Pancreas (tissue), 10 donors: ENCODE measurements at regions not wholly inside any gene's neighbourhood (a gene's known extent, or its start where the extent isn't known, plus 50 kb on each side); places are given as distances from the start of the nearest gene placed in this dataset.

Experiments
- ATAC-seq, 4 donors: fragments of 200-7000 bp; cut with Tn5 transposase; one replicate each; pipeline versions ENCODE4 v1.8.0 to v1.9.1; 2020; ENCODE audit warnings: mild to moderate bottlenecking in 4 of 4, moderate library complexity in 4 of 4
- DNase-seq, 6 donors: peaks; one replicate each; pipeline ENCODE4 v3.0.0-alpha.2; 2020
- FAIRE-seq: peaks from 2 replicates; lab custom pipeline; 2012; peaks lifted over from hg19 to GRCh38; lab: Jason Lieb, UNC
- H3K27ac ChIP-seq, 4 donors: fragments of 200-600 bp; sonication (generic); 1 replicate in 3 of 4; 2 replicates in 1 of 4; pipeline versions ENCODE4 v1.5.0 to v1.8.0; 2020
- H3K27me3 ChIP-seq, 4 donors: fragments of 200-600 bp; one replicate each; pipeline ENCODE4 v1.8.0; 2021
- H3K36me3 ChIP-seq, 3 donors: fragments of 200-600 bp; sonication (generic) in 1 of 3; one replicate each; pipeline versions ENCODE4 v1.5.0 to v1.8.0; 2020 to 2021
- H3K4me1 ChIP-seq, 3 donors: fragments of 200-600 bp; one replicate each; pipeline ENCODE4 v1.8.0; 2021
- H3K4me3 ChIP-seq, 4 donors: fragments of 200-600 bp; sonication (generic) in 2 of 4; one replicate each; pipeline versions ENCODE4 v1.5.0 to v1.8.0; 2020 to 2021
- H3K9me3 ChIP-seq, 4 donors: fragments of 200-600 bp; one replicate each; pipeline ENCODE4 v1.8.0; 2021
- CTCF ChIP-seq, 4 donors: fragments of 200-600 bp; sonication (generic) in 3 of 4; IDR thresholded peaks; one replicate each; pipeline versions ENCODE4 v1.5.0 to v1.8.0; 2021; ENCODE audit warnings: antibody characterized with exemption in 4 of 4
- WGBS, 2 donors: extraction: QIAGEN DNeasy Blood & Tissue Kit; methylation state at CpG; one replicate each; pipeline ENCODE4 v1.1.7; 2013; 5-methylcytosine and 5-hydroxymethylcytosine counted together
- intact Hi-C, 3 donors: fragments of 100-400 bp; cut with DNase I; formaldehyde crosslinking; loops; one replicate each; pipeline versions ENCODE4 v1.11.1 to v1.14.2; 2022
- donor health status: healthy with polysubstance abuse.
- donor health status: DM: no; HTN: no; CAD: no; lungs with moderate emphysema.
- donor health status: DM: no; HTN: no; CAD: no.
- donor health status: control.
- donor health status: control.
- donor health status: Bipolar disorder and iron deficiency.
- donor health status: DM: yes; HTN: yes; CAD: no.
- donor health status: DM: no; HTN: no; CAD: no.
- donor health status: DM: no; HTN: no; CAD: no.
- donor health status: DM: yes; HTN: yes; CAD: no.

GRCh38 chr19:28610731-28611130, 602.2 kb downstream of the UQCRFS1 start:
- no peak for DNase-seq

GRCh38 chr19:28609944-28610343, 603.0 kb downstream of the UQCRFS1 start:
- Histone ChIP-seq H3K4me1 (no peaks in the 10 kb centered on the region), H3K9me3 (no peaks in the 10 kb centered on the region), H3K36me3 (no peaks in the 10 kb centered on the region), H3K27me3 (no peaks in the 10 kb centered on the region), H3K27ac (no peak overlapping the region), H3K4me3 (no peak overlapping the region)
- FAIRE-seq (no peak), DNase-seq (no peak), ATAC-seq (no peak)
- intact Hi-C loops: no loop called here
- TF ChIP-seq CTCF (IDR thresholded peaks at IDR 0.05): no peak
- WGBS, 2 donors: 85 to 91% methylated on average over 5 of the region's 5 CpGs

More at GRCh38 chr19:28610731-28611130, 602.2 kb downstream of the UQCRFS1 start:
- no peaks in the 10 kb centered on the region for H3K4me1 ChIP-seq
- intact Hi-C loops: no loop called here
- no peaks in the 10 kb centered on the region for H3K36me3 ChIP-seq
- H3K27me3 ChIP-seq: no peaks in the 10 kb centered on the region
- 77 to 84% methylated on average over 6 of the region's 6 CpGs for WGBS, 2 donors
- no peak for ATAC-seq
- no peak overlapping the region for H3K27ac ChIP-seq
- no peaks in the 10 kb centered on the region for H3K9me3 ChIP-seq
- no peak for FAIRE-seq
- no peak overlapping the region for H3K4me3 ChIP-seq
- no peak for TF ChIP-seq CTCF (IDR thresholded peaks at IDR 0.05)

GRCh38 chr19:28609091-28609755, 603.7 kb downstream of the UQCRFS1 start:
- no peaks in the 10 kb centered on the region for H3K4me1 ChIP-seq
- WGBS, 2 donors: 76 to 80% methylated on average over 8 of the region's 8 CpGs
- ATAC-seq (no peak), FAIRE-seq (no peak), DNase-seq (no peak)
- H3K27ac ChIP-seq: no peak overlapping the region
- H3K36me3 ChIP-seq: no peaks in the 10 kb centered on the region
- intact Hi-C loops: no loop called here
- TF ChIP-seq CTCF (IDR thresholded peaks at IDR 0.05): no peak
- no peaks in the 10 kb centered on the region for H3K9me3 ChIP-seq
- H3K4me3 ChIP-seq: no peak overlapping the region
- no peaks in the 10 kb centered on the region for H3K27me3 ChIP-seq

- Histone ChIP-seq H3K36me3 (no peaks in the 10 kb centered on the region), H3K4me3 (no peak overlapping the region), H3K27me3 (no peaks in the 10 kb centered on the region), H3K4me1 (no peaks in the 10 kb centered on the region), H3K9me3 (no peaks in the 10 kb centered on the region), H3K27ac (no peak overlapping the region)
- WGBS, 2 donors: 84 to 89% methylated on average over 4 of the region's 4 CpGs
- intact Hi-C loops: no loop called here
- no peak for TF ChIP-seq CTCF (IDR thresholded peaks at IDR 0.05)
- ATAC-seq (no peak), DNase-seq (no peak), FAIRE-seq (no peak)
Observed at GRCh38 chr19:28608292-28608691, 604.7 kb downstream of the UQCRFS1 start.

- no peak for ATAC-seq
- 86 to 92% methylated on average over 14 of the region's 14 CpGs for WGBS, 2 donors
- peak overlapping the region in 2 of 4 donors; percentile 42 to 53 for H3K27ac ChIP-seq
- DNase-seq: no peak
- H3K27me3 ChIP-seq: no peaks in the 10 kb centered on the region
- no peak for TF ChIP-seq CTCF (IDR thresholded peaks at IDR 0.05)
- H3K4me1 ChIP-seq: no peaks in the 10 kb centered on the region
- H3K9me3 ChIP-seq: no peaks in the 10 kb centered on the region
- intact Hi-C loops: no loop called here
- H3K4me3 ChIP-seq: no peak overlapping the region
- no peak for FAIRE-seq
- H3K36me3 ChIP-seq: no peaks in the 10 kb centered on the region
Observed at GRCh38 chr19:28607066-28607583, 605.8 kb downstream of the UQCRFS1 start.
